Liver (tissue), 7 donors: ENCODE measurements at regions not wholly inside any gene's neighbourhood (a gene's known extent, or its start where the extent isn't known, plus 50 kb on each side); places are given as distances from the start of the nearest gene placed in this dataset.

Experiments used
- DNase-seq: peaks from one replicate; pipeline ENCODE4 v3.0.0-alpha.2; 2017; ENCODE audit warnings: low spot score
- H3K27ac ChIP-seq, 2 donors: one replicate each; pipeline ENCODE4 v1.7.0; 2013; ENCODE audit warnings: inconsistent platforms in 2 of 2, low read length in 2 of 2, control low read depth in 1 of 2, low read depth in 1 of 2, mild to moderate bottlenecking in 1 of 2
- H3K27me3 ChIP-seq, 4 donors: one replicate each; pipeline versions ENCODE4 v1.6.1 to v1.7.0; 2013; ENCODE audit warnings: low read length in 3 of 4, inconsistent platforms in 1 of 4, mild to moderate bottlenecking in 1 of 4, moderate library complexity in 1 of 4; ENCODE audit not compliant: control insufficient read depth in 4 of 4, insufficient read depth in 4 of 4
- H3K36me3 ChIP-seq, 4 donors: one replicate each; pipeline versions ENCODE4 v1.6.1 to v1.7.0; 2013; ENCODE audit warnings: low read length in 3 of 4, mild to moderate bottlenecking in 3 of 4, low read depth in 1 of 4, moderate library complexity in 1 of 4; ENCODE audit not compliant: control insufficient read depth in 4 of 4, insufficient read depth in 3 of 4
- H3K4me1 ChIP-seq, 4 donors: one replicate each; pipeline versions ENCODE4 v1.6.1 to v1.7.0; 2013; ENCODE audit warnings: low read length in 3 of 4, mild to moderate bottlenecking in 3 of 4, moderate library complexity in 1 of 4; ENCODE audit not compliant: control insufficient read depth in 4 of 4, insufficient read depth in 4 of 4
- H3K4me3 ChIP-seq, 3 donors: one replicate each; pipeline versions ENCODE4 v1.6.1 to v1.7.0; 2013; ENCODE audit warnings: low read length in 3 of 3, control low read depth in 1 of 3, low read depth in 1 of 3, mild to moderate bottlenecking in 1 of 3
- H3K9ac ChIP-seq, 2 donors: one replicate each; pipeline ENCODE4 v1.7.0; 2013; ENCODE audit warnings: low read length in 2 of 2, mild to moderate bottlenecking in 2 of 2, moderate library complexity in 2 of 2, control low read depth in 1 of 2, low read depth in 1 of 2
- H3K9me3 ChIP-seq, 4 donors: one replicate each; pipeline versions ENCODE4 v1.6.1 to v1.7.0; 2013; ENCODE audit warnings: low read length in 3 of 4; ENCODE audit not compliant: control insufficient read depth in 4 of 4
- ATF3 ChIP-seq: IDR thresholded peaks from 2 replicates; pipeline ENCODE4 v1.6.1; 2016; ENCODE audit warnings: antibody characterized with exemption
- FOXA1 ChIP-seq: IDR thresholded peaks from 2 replicates; pipeline ENCODE4 v1.6.1; 2016; ENCODE audit warnings: antibody characterized with exemption
- FOXA2 ChIP-seq: IDR thresholded peaks from 2 replicates; pipeline ENCODE4 v1.6.1; 2016; ENCODE audit warnings: antibody characterized with exemption
- GABPA ChIP-seq, 2 donors: IDR thresholded peaks in 1 of 2; conservative IDR thresholded peaks in 1 of 2; 2 replicates each; pipeline ENCODE4 v1.6.1; 2016; ENCODE audit warnings: antibody characterized with exemption in 2 of 2, mild to moderate bottlenecking in 1 of 2, moderate library complexity in 1 of 2
- HNF4A ChIP-seq, 2 donors: conservative IDR thresholded peaks; 2 replicates each; pipeline ENCODE4 v1.6.1; 2016; ENCODE audit warnings: antibody characterized with exemption in 2 of 2, mild to moderate bottlenecking in 2 of 2
- HNF4G ChIP-seq: IDR thresholded peaks from 2 replicates; pipeline ENCODE4 v1.6.1; 2016; ENCODE audit warnings: antibody characterized with exemption
- JUND ChIP-seq, 2 donors: IDR thresholded peaks; 2 replicates each; pipeline ENCODE4 v1.6.1; 2016; ENCODE audit warnings: antibody characterized with exemption in 2 of 2
- MAX ChIP-seq: IDR thresholded peaks from 2 replicates; pipeline ENCODE4 v1.6.1; 2016; ENCODE audit warnings: antibody characterized with exemption
- NR2F2 ChIP-seq: IDR thresholded peaks from 2 replicates; pipeline ENCODE4 v1.6.1; 2016; ENCODE audit warnings: antibody characterized with exemption
- RAD21 ChIP-seq, 2 donors: IDR thresholded peaks; 2 replicates each; pipeline ENCODE4 v1.6.1; 2016; ENCODE audit warnings: antibody characterized with exemption in 2 of 2, mild to moderate bottlenecking in 2 of 2
- REST ChIP-seq: IDR thresholded peaks from 2 replicates; pipeline ENCODE4 v1.6.1; 2016; ENCODE audit warnings: antibody characterized with exemption, mild to moderate bottlenecking
- RXRA ChIP-seq, 2 donors: IDR thresholded peaks; 2 replicates each; pipeline ENCODE4 v1.6.1; 2017 to 2018; ENCODE audit warnings: antibody characterized with exemption in 2 of 2, mild to moderate bottlenecking in 1 of 2
- SP1 ChIP-seq: IDR thresholded peaks from 2 replicates; pipeline ENCODE4 v1.6.1; 2018; ENCODE audit warnings: antibody characterized with exemption, mild to moderate bottlenecking
- YY1 ChIP-seq: IDR thresholded peaks from 2 replicates; pipeline ENCODE4 v1.6.1; 2016; ENCODE audit warnings: antibody characterized with exemption, mild to moderate bottlenecking
- WGBS: extraction: QIAGEN DNeasy Blood & Tissue Kit; methylation state at CpG from one replicate; pipeline ENCODE4 v1.1.7; 2013; 5-methylcytosine and 5-hydroxymethylcytosine counted together
- donor health status: healthy.
- donor health status: healthy.
- donor health status: healthy.
- donor health status: healthy.

- WGBS, result 80% methylated on average over 7 of the region's 7 CpGs
- no peaks in the 10 kb centered on the region for H3K4me1 ChIP-seq
- no peaks in the 10 kb centered on the region for H3K36me3 ChIP-seq
- H3K9me3 ChIP-seq, result peaks cover 2 to 5% (median 3%) of the 10 kb centered on the region in 4 donors
- H3K4me3 ChIP-seq, result no peak overlapping the region
- no peak overlapping the region for H3K9ac ChIP-seq
- no peak for DNase-seq
- no peak overlapping the region for H3K27ac ChIP-seq
- H3K27me3 ChIP-seq, result no peaks in the 10 kb centered on the region
- TF ChIP-seq REST (no peak), SP1 (no peak), RXRA (IDR thresholded peaks at IDR 0.05) (no peak), RAD21 (IDR thresholded peaks at IDR 0.05) (no peak), YY1 (no peak), NR2F2 (no peak)
Measured at GRCh38 chr6:2485116-2485515, 239.7 kb upstream of the GMDS start.

GRCh38 chr6:2482773-2483172 lies 237.4 kb upstream of the GMDS start:
- Histone ChIP-seq H3K4me1 (no peaks in the 10 kb centered on the region), H3K27me3 (no peaks in the 10 kb centered on the region), H3K36me3 (no peaks in the 10 kb centered on the region), H3K9me3 (peaks cover 2 to 5% (median 3%) of the 10 kb centered on the region in 4 donors), H3K9ac (no peak overlapping the region), H3K4me3 (no peak overlapping the region), H3K27ac (no peak overlapping the region)
- WGBS, result 73% methylated on average over 2 of the region's 2 CpGs
- DNase-seq, result no peak
- TF ChIP-seq RAD21 (IDR thresholded peaks at IDR 0.05), result no peak
- no peak for TF ChIP-seq SP1
- no peak for TF ChIP-seq NR2F2
- TF ChIP-seq FOXA2, result no peak
- no peak for TF ChIP-seq HNF4G
- no peak for TF ChIP-seq HNF4A (conservative IDR thresholded peaks at IDR 0.05)
- TF ChIP-seq JUND (IDR thresholded peaks at IDR 0.05), result no peak
- TF ChIP-seq REST, result no peak
- no peak for TF ChIP-seq ATF3
- no peak for TF ChIP-seq YY1
- TF ChIP-seq FOXA1, result no peak
- TF ChIP-seq RXRA (IDR thresholded peaks at IDR 0.05), result no peak
- TF ChIP-seq MAX, result no peak
- TF ChIP-seq GABPA (IDR thresholded peaks at IDR 0.05 in 1 of 2, conservative IDR thresholded peaks at IDR 0.05 in 1 of 2), result no peak
